Left ventricle myocardium inferior (tissue), 1 donor: ENCODE measurements at regions not wholly inside any gene's neighbourhood (a gene's known extent, or its start where the extent isn't known, plus 50 kb on each side); places are given as distances from the start of the nearest gene placed in this dataset.

ENCODE experiments used
- DNase-seq: peaks from one replicate; pipeline ENCODE4 v3.0.0-alpha.2; 2020
- H3K27ac ChIP-seq: fragments of 200-600 bp; replicated peaks from 2 replicates; pipeline ENCODE4 v1.8.0; 2021
- H3K27me3 ChIP-seq: fragments of 200-600 bp; 2 replicates; pipeline ENCODE4 v1.8.0; 2021; ENCODE audit warnings: low read depth
- H3K36me3 ChIP-seq: fragments of 200-600 bp; 2 replicates; pipeline ENCODE4 v1.8.0; 2021
- H3K4me1 ChIP-seq: fragments of 200-600 bp; 2 replicates; pipeline ENCODE4 v1.8.0; 2021
- H3K4me3 ChIP-seq: fragments of 200-600 bp; 2 replicates; pipeline ENCODE4 v1.8.0; 2021; ENCODE audit warnings: mild to moderate bottlenecking, moderate library complexity
- H3K9me3 ChIP-seq: fragments of 200-600 bp; replicated peaks from 2 replicates; pipeline ENCODE4 v1.8.0; 2021
- intact Hi-C: fragments of 100-400 bp; cut with micrococcal nuclease; formaldehyde crosslinking; loops from one replicate; pipeline ENCODE4 v1.11.0; 2022
- TF ChIP-seq, protein P1 (sequence below): fragments of 200-600 bp; IDR thresholded peaks from 2 replicates; pipeline ENCODE4 v1.8.0; 2021; ENCODE audit warnings: antibody characterized with exemption, mild to moderate bottlenecking, borderline replicate concordance
- donor health status: DM: no; HTN: yes; CAD: no; lungs with severe emphysema.

- TF ChIP-seq, protein P1, sequence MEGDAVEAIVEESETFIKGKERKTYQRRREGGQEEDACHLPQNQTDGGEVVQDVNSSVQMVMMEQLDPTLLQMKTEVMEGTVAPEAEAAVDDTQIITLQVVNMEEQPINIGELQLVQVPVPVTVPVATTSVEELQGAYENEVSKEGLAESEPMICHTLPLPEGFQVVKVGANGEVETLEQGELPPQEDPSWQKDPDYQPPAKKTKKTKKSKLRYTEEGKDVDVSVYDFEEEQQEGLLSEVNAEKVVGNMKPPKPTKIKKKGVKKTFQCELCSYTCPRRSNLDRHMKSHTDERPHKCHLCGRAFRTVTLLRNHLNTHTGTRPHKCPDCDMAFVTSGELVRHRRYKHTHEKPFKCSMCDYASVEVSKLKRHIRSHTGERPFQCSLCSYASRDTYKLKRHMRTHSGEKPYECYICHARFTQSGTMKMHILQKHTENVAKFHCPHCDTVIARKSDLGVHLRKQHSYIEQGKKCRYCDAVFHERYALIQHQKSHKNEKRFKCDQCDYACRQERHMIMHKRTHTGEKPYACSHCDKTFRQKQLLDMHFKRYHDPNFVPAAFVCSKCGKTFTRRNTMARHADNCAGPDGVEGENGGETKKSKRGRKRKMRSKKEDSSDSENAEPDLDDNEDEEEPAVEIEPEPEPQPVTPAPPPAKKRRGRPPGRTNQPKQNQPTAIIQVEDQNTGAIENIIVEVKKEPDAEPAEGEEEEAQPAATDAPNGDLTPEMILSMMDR: no peak
- H3K9me3 ChIP-seq: peaks cover 16% of the 10 kb centered on the region
- no peak overlapping the region for H3K4me3 ChIP-seq
- no peak for DNase-seq
- intact Hi-C loops: no loop called here
- H3K27ac ChIP-seq: no peak overlapping the region
- H3K36me3 ChIP-seq: no peaks in the 10 kb centered on the region
- H3K4me1 ChIP-seq: no peaks in the 10 kb centered on the region
- peaks cover 10% of the 10 kb centered on the region for H3K27me3 ChIP-seq
Measured at GRCh38 chr10:124212702-124213101, 119.3 kb upstream of the CHST15 start.

- H3K27ac ChIP-seq: no peak overlapping the region
- no peaks in the 10 kb centered on the region for H3K4me1 ChIP-seq
- no peak overlapping the region for H3K4me3 ChIP-seq
- TF ChIP-seq, protein P1: no peak
- H3K9me3 ChIP-seq: peaks cover 16% of the 10 kb centered on the region
- intact Hi-C loops: no loop called here
- H3K36me3 ChIP-seq: no peaks in the 10 kb centered on the region
- DNase-seq: no peak
- peaks cover 2% of the 10 kb centered on the region for H3K27me3 ChIP-seq
Measured at GRCh38 chr10:124211921-124212320, 118.5 kb upstream of the CHST15 start.

- Histone ChIP-seq H3K27ac (no peak overlapping the region), H3K9me3 (peaks cover 16% of the 10 kb centered on the region), H3K36me3 (no peaks in the 10 kb centered on the region), H3K4me3 (no peak overlapping the region), H3K27me3 (no peaks in the 10 kb centered on the region), H3K4me1 (no peaks in the 10 kb centered on the region)
- DNase-seq: no peak
- TF ChIP-seq, protein P1: no peak
- intact Hi-C loops: no loop called here
Measured at GRCh38 chr10:124210263-124210662, 116.9 kb upstream of the CHST15 start.

- DNase-seq: no peak
- Histone ChIP-seq H3K4me1 (no peaks in the 10 kb centered on the region), H3K36me3 (no peaks in the 10 kb centered on the region), H3K27ac (no peak overlapping the region), H3K27me3 (no peaks in the 10 kb centered on the region), H3K9me3 (peaks cover 16% of the 10 kb centered on the region), H3K4me3 (no peak overlapping the region)
- intact Hi-C loops: no loop called here
- TF ChIP-seq, protein P1: no peak
Measured at GRCh38 chr10:124207391-124207790, 114.0 kb upstream of the CHST15 start.

DNA sequence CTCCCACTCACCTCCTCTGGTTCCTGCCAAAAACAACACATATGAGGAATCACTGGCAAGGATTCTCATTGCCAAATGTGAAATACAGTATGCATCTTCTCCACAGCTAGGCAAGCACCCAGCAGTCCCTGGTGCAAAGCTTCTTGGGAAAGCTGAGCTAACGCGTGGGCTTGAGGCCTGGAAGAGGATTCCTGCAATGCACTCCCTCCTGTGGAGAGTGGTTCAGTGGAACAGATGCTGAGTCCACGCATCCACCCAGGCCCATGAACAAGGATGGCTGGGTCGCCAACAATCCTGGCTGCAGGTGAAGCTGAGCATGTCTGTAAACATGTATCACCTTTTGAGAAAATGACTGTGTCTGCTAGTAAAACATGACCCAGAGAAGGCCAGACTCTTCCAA, 113.2 kb upstream of the CHST15 start:
- Histone ChIP-seq H3K4me1 (no peaks in the 10 kb centered on the region), H3K27me3 (no peaks in the 10 kb centered on the region), H3K36me3 (no peaks in the 10 kb centered on the region), H3K9me3 (peaks cover 10% of the 10 kb centered on the region), H3K4me3 (no peak overlapping the region), H3K27ac (no peak overlapping the region)
- DNase-seq: no peak
- intact Hi-C loops: no loop called here
- TF ChIP-seq, protein P1: no peak

- no peaks in the 10 kb centered on the region for H3K36me3 ChIP-seq
- intact Hi-C loops: no loop called here
- no peak overlapping the region for H3K4me3 ChIP-seq
- no peak for DNase-seq
- no peaks in the 10 kb centered on the region for H3K27me3 ChIP-seq
- no peaks in the 10 kb centered on the region for H3K4me1 ChIP-seq
- TF ChIP-seq, protein P1: no peak
- H3K27ac ChIP-seq: no peak overlapping the region
- no peaks in the 10 kb centered on the region for H3K9me3 ChIP-seq
Measured at GRCh38 chr10:124205432-124205831, 112.0 kb upstream of the CHST15 start.
